ENCODE measurements at regions not wholly inside any gene's neighbourhood (a gene's known extent, or its start where the extent isn't known, plus 50 kb on each side); places are given as distances from the start of the nearest gene placed in this dataset.

DNA sequence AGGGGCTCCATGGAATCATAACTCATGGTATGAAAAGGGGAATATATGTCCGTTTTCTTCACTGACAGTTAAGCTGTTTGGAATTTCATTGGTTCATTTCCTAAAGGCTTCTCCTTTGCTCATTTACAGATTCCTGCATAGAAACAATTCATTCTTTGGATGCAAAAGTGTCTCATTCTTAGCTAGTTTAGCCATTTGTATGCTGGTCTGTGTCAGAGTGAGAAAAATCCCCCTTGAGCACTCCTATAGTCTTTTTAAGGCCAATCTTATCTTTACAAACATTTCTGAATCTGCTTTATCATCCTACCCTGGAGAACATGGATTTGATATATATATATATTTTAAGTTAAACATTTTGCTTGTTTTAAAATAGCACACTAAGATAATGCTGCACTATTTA, 1260.9 kb upstream of the NRXN1 start:
- peaks cover 4% of the 10 kb centered on the region; the same call in 2 of the 3 replicates for H3K9me3 Mint-ChIP-seq
- no peak for TF ChIP-seq NANOG (IDR thresholded peaks at IDR 0.05; ENCODE audit: borderline replicate concordance)
- no peak for TF ChIP-seq ZNF331 (CRISPR knock-in tag; IDR thresholded peaks at IDR 0.05; ENCODE audit: low read depth)
- TF ChIP-seq, protein P1, sequence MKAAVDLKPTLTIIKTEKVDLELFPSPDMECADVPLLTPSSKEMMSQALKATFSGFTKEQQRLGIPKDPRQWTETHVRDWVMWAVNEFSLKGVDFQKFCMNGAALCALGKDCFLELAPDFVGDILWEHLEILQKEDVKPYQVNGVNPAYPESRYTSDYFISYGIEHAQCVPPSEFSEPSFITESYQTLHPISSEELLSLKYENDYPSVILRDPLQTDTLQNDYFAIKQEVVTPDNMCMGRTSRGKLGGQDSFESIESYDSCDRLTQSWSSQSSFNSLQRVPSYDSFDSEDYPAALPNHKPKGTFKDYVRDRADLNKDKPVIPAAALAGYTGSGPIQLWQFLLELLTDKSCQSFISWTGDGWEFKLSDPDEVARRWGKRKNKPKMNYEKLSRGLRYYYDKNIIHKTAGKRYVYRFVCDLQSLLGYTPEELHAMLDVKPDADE (IDR thresholded peaks at IDR 0.05), result no peak
- no peak for TF ChIP-seq STAT1 (IDR thresholded peaks at IDR 0.05; ENCODE audit: unreplicated experiment)
- TF ChIP-seq ZNF114 (CRISPR knock-in tag; IDR thresholded peaks at IDR 0.05), result no peak
- TF ChIP-seq, protein P2, sequence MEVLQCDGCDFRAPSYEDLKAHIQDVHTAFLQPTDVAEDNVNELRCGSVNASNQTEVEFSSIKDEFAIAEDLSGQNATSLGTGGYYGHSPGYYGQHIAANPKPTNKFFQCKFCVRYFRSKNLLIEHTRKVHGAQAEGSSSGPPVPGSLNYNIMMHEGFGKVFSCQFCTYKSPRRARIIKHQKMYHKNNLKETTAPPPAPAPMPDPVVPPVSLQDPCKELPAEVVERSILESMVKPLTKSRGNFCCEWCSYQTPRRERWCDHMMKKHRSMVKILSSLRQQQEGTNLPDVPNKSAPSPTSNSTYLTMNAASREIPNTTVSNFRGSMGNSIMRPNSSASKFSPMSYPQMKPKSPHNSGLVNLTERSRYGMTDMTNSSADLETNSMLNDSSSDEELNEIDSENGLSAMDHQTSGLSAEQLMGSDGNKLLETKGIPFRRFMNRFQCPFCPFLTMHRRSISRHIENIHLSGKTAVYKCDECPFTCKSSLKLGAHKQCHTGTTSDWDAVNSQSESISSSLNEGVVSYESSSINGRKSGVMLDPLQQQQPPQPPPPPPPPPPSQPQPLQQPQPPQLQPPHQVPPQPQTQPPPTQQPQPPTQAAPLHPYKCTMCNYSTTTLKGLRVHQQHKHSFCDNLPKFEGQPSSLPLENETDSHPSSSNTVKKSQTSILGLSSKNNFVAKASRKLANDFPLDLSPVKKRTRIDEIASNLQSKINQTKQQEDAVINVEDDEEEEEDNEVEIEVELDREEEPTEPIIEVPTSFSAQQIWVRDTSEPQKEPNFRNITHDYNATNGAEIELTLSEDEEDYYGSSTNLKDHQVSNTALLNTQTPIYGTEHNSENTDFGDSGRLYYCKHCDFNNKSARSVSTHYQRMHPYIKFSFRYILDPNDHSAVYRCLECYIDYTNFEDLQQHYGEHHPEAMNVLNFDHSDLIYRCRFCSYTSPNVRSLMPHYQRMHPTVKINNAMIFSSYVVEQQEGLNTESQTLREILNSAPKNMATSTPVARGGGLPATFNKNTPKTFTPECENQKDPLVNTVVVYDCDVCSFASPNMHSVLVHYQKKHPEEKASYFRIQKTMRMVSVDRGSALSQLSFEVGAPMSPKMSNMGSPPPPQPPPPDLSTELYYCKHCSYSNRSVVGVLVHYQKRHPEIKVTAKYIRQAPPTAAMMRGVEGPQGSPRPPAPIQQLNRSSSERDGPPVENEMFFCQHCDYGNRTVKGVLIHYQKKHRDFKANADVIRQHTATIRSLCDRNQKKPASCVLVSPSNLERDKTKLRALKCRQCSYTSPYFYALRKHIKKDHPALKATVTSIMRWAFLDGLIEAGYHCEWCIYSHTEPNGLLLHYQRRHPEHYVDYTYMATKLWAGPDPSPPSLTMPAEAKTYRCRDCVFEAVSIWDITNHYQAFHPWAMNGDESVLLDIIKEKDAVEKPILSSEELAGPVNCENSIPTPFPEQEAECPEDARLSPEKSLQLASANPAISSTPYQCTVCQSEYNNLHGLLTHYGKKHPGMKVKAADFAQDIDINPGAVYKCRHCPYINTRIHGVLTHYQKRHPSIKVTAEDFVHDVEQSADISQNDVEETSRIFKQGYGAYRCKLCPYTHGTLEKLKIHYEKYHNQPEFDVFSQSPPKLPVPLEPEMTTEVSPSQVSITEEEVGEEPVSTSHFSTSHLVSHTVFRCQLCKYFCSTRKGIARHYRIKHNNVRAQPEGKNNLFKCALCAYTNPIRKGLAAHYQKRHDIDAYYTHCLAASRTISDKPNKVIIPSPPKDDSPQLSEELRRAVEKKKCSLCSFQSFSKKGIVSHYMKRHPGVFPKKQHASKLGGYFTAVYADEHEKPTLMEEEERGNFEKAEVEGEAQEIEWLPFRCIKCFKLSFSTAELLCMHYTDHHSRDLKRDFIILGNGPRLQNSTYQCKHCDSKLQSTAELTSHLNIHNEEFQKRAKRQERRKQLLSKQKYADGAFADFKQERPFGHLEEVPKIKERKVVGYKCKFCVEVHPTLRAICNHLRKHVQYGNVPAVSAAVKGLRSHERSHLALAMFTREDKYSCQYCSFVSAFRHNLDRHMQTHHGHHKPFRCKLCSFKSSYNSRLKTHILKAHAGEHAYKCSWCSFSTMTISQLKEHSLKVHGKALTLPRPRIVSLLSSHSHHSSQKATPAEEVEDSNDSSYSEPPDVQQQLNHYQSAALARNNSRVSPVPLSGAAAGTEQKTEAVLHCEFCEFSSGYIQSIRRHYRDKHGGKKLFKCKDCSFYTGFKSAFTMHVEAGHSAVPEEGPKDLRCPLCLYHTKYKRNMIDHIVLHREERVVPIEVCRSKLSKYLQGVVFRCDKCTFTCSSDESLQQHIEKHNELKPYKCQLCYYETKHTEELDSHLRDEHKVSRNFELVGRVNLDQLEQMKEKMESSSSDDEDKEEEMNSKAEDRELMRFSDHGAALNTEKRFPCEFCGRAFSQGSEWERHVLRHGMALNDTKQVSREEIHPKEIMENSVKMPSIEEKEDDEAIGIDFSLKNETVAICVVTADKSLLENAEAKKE (CRISPR knock-in tag; IDR thresholded peaks at IDR 0.05), result no peak
- TF ChIP-seq CREB1 (CRISPR knock-in tag; IDR thresholded peaks at IDR 0.05; ENCODE audit: low read depth), result no peak
- TF ChIP-seq CTCF (conservative IDR thresholded peaks at IDR 0.05; ENCODE audit: low read depth in 2 of 2), result no peak
- no peak for TF ChIP-seq EZH2 (IDR thresholded peaks at IDR 0.05; ENCODE audit: low read depth, unreplicated experiment)
- TF ChIP-seq JUNB (IDR thresholded peaks at IDR 0.05; ENCODE audit: unreplicated experiment), result no peak
- no peak for TF ChIP-seq EZH2phosphoT487 (IDR thresholded peaks at IDR 0.05; ENCODE audit: unreplicated experiment)
- TF ChIP-seq POLR2AphosphoS5 (IDR thresholded peaks at IDR 0.05; ENCODE audit: low read depth), result no peak
- TF ChIP-seq REST (IDR thresholded peaks at IDR 0.05; ENCODE audit: unreplicated experiment), result no peak
- Histone ChIP-seq H3K4me2 (no peak overlapping the region; the same call in 1 of the 2 replicates), H3K27me3 (ENCODE audit: insufficient read depth) (no peaks in the 10 kb centered on the region), H3F3A (replicated peaks; ENCODE audit: low read depth) (no peaks in the 10 kb centered on the region), H3K9me2 (ENCODE audit: insufficient read depth) (no peaks in the 10 kb centered on the region), H3K36me3 (ENCODE audit: insufficient read depth) (no peaks in the 10 kb centered on the region), H4K20me1 (replicated peaks; ENCODE audit: insufficient read depth) (no peaks in the 10 kb centered on the region), H3K4me3 (no peak overlapping the region), H2AFZ (no peak overlapping the region), H3K79me2 (replicated peaks; ENCODE audit: insufficient read depth) (no peaks in the 10 kb centered on the region), H3K4me1 (ENCODE audit: insufficient read depth) (peaks cover 48% of the 10 kb centered on the region), H3K27ac (ENCODE audit: low read depth) (peak overlapping the region; percentile 48)
- H3K27ac Mint-ChIP-seq, result peak overlapping the region; percentile 89
- DNase-seq (ENCODE audit: low spot score) (peak; percentile 28), ATAC-seq (no peak)
- H3K4me3 Mint-ChIP-seq, result no peak overlapping the region
- peaks cover 8% of the 10 kb centered on the region; the same call in 1 of the 3 replicates for H3K36me3 Mint-ChIP-seq (ENCODE audit: low read depth)
- peaks cover 1% of the 10 kb centered on the region for H3K27me3 Mint-ChIP-seq (ENCODE audit: insufficient read depth, low read depth, poor library complexity)
- H3K4me1 Mint-ChIP-seq, result peaks cover 40% of the 10 kb centered on the region

Data from GM23338 (cell line).